ENCODE measurements at regions not wholly inside any gene's neighbourhood (a gene's known extent, or its start where the extent isn't known, plus 50 kb on each side); places are given as distances from the start of the nearest gene placed in this dataset.
"Not testable (repeated sequence)": the region's sequence is repeated elsewhere in the genome, so short reads cannot be mapped to it uniquely, and the experiment has no call there.

GRCh38 chr5:89686081-89686765 lies 723.3 kb downstream of the CETN3 start:
- intact Hi-C loops (cut with micrococcal nuclease), result no loop called here
- no peak overlapping the region for H3K27ac Mint-ChIP-seq
- peaks cover 8% of the 10 kb centered on the region for H3K9me3 Mint-ChIP-seq
- H3K27me3 Mint-ChIP-seq, result no peaks in the 10 kb centered on the region
- no peaks in the 10 kb centered on the region for H3K36me3 Mint-ChIP-seq
- CTCF ChIA-PET, result no interaction called here
- POLR2A ChIA-PET, result no interaction called here
- no peak overlapping the region for H3K4me3 Mint-ChIP-seq
- DNase-seq, result no peak
- H3K4me1 Mint-ChIP-seq (ENCODE audit: low read depth), result no peaks in the 10 kb centered on the region

DNA sequence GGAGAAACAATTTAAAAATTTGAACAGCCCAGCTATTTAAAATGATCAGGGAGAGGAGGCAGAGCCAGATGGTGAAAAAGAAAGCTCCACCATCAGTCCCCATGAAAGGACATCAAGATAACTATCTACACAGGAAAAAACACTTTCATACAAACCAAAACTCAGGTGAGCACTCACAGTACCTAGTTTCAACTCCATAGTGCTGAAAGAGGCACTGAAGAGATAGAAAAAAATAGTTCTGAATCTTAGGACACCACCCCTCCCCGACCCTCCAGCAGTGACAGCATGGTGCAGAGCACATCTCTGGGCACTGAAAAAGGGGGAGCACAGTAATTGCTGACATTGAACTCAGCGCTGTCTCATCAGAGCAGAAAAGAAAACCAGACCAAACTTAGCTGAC lies 732.9 kb downstream of the CETN3 start:
- Mint-ChIP-seq H3K4me1 (ENCODE audit: low read depth) (no peaks in the 10 kb centered on the region), H3K9me3 (no peaks in the 10 kb centered on the region), H3K27ac (no peak overlapping the region), H3K27me3 (no peaks in the 10 kb centered on the region), H3K36me3 (no peaks in the 10 kb centered on the region), H3K4me3 (no peak overlapping the region)
- ChIA-PET POLR2A (no interaction called here), CTCF (no interaction called here)
- intact Hi-C loops (cut with micrococcal nuclease), result no loop called here
- DNase-seq, result no peak

DNA sequence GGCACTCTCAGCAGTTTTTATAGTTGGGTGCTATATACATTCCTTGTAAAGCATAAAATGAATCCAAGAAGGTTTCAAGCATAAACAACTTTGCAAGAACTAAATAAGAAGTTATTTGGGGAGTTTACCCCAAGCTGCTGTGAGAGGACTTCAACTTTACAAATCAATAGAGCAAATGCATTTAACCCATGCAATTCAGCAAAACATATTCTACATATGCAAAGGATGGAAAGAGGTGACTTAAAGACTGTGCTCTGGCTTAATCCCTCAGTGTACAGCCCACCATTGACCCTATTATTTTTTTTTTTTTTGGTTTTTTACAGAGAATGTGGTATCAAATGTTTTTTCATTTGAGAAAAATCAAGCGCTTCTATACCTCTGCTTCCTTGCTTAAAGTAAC lies 736.5 kb downstream of the CETN3 start:
- Mint-ChIP-seq H3K4me1 (ENCODE audit: low read depth) (no peaks in the 10 kb centered on the region), H3K9me3 (peaks cover 2% of the 10 kb centered on the region), H3K27me3 (no peaks in the 10 kb centered on the region), H3K27ac (no peak overlapping the region), H3K4me3 (no peak overlapping the region), H3K36me3 (no peaks in the 10 kb centered on the region)
- ChIA-PET POLR2A (no interaction called here), CTCF (no interaction called here)
- no peak for DNase-seq
- intact Hi-C loops (cut with micrococcal nuclease), result no loop called here

DNA sequence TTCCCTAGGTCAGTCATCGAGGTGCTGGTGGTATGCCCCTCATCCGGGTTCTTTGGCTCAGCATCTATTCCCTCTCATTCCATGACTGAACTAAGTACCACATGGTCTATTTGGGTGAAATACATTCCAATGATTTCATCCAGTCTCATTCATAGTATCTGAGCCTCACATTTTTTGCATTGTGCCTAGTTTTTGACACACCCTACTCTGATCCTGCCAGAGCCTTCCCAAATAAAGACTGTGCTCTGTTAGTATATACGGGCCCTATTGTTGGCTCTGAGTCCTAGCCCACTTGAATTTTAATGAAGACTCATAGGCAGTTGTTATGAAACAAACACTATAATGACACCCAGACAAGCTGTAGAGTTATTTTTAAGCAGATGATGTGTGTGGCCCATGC lies 740.7 kb downstream of the CETN3 start:
- no peak overlapping the region for H3K27ac Mint-ChIP-seq
- DNase-seq, result no peak
- H3K4me3 Mint-ChIP-seq, result no peak overlapping the region
- CTCF ChIA-PET, result no interaction called here
- no peaks in the 10 kb centered on the region for H3K4me1 Mint-ChIP-seq (ENCODE audit: low read depth)
- intact Hi-C loops (cut with micrococcal nuclease), result no loop called here
- POLR2A ChIA-PET, result no interaction called here
- no peaks in the 10 kb centered on the region for H3K27me3 Mint-ChIP-seq
- H3K36me3 Mint-ChIP-seq, result no peaks in the 10 kb centered on the region
- peaks cover 5% of the 10 kb centered on the region for H3K9me3 Mint-ChIP-seq

DNA sequence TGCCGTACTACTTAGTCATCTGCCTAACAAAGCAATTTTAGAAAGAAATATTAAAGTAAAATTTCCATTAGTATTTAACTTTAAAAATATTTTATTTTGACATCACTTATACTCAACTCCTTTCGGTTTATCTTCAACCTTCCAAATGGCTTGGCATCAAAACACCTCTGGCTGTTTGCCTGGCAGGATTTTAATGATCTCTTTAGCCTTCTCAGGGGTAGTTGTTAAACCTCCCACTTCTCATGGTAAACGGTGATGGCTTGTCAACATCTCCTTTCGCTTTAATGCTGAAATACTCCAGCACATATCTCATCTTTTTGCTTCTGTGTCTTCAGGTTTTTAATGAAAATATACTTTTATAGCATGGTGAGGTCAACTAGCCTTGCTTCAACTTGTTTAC lies 747.1 kb downstream of the CETN3 start:
- intact Hi-C loops (cut with micrococcal nuclease), result no loop called here
- CTCF ChIA-PET, result no interaction called here
- Mint-ChIP-seq H3K27ac (no peak overlapping the region), H3K36me3 (no peaks in the 10 kb centered on the region), H3K4me1 (ENCODE audit: low read depth) (no peaks in the 10 kb centered on the region), H3K27me3 (no peaks in the 10 kb centered on the region), H3K9me3 (peaks cover 12% of the 10 kb centered on the region), H3K4me3 (no peak overlapping the region)
- no peak for DNase-seq
- POLR2A ChIA-PET, result no interaction called here

GRCh38 chr5:89638871-89639270 lies 755.9 kb upstream of the MEF2C start:
- Mint-ChIP-seq H3K4me1 (ENCODE audit: low read depth) (no peaks in the 10 kb centered on the region), H3K4me3 (no peak overlapping the region), H3K27ac (no peak overlapping the region), H3K36me3 (no peaks in the 10 kb centered on the region), H3K9me3 (peaks cover 14% of the 10 kb centered on the region), H3K27me3 (no peaks in the 10 kb centered on the region)
- POLR2A ChIA-PET, result no interaction called here
- CTCF ChIA-PET, result no interaction called here
- no peak for DNase-seq
- intact Hi-C loops (cut with micrococcal nuclease), result no loop called here

DNA sequence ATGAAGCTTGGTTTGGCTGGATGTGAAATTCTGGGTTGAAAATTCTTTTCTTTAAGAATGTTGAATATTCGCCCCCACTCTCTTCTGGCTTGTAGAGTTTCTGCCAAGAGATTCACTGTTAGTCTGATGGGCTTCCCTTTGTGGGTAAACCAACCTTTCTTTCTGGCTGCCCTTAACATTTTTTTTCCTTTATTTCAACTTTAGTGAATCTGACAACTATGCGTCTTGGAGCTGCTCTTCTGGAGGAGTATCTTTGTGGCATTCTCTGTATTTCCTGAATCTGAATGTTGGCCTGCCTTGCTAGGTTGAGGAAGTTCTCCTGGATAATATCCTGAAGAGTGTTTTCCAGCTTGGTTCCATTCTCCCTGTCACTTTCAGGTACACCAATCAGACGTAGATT lies 751.2 kb upstream of the MEF2C start:
- H3K9me3 Mint-ChIP-seq, result peaks cover 33% of the 10 kb centered on the region
- H3K36me3 Mint-ChIP-seq; DNase-seq; H3K4me1 Mint-ChIP-seq (ENCODE audit: low read depth); H3K27ac Mint-ChIP-seq; H3K4me3 Mint-ChIP-seq; CTCF ChIA-PET; intact Hi-C loops (cut with micrococcal nuclease); POLR2A ChIA-PET; H3K27me3 Mint-ChIP-seq: not testable (repeated sequence)

- not testable (repeated sequence) for H3K27me3 Mint-ChIP-seq
Measured at GRCh38 chr5:89630064-89630463, 747.1 kb upstream of the MEF2C start.

GRCh38 chr5:89628876-89629635 lies 746.1 kb upstream of the MEF2C start:
- peaks cover 38% of the 10 kb centered on the region for H3K9me3 Mint-ChIP-seq
- CTCF ChIA-PET, result no interaction called here

More at GRCh38 chr5:89630064-89630463, 747.1 kb upstream of the MEF2C start:
- POLR2A ChIA-PET; H3K4me1 Mint-ChIP-seq (ENCODE audit: low read depth); intact Hi-C loops (cut with micrococcal nuclease); DNase-seq; H3K4me3 Mint-ChIP-seq; CTCF ChIA-PET; H3K27ac Mint-ChIP-seq; H3K36me3 Mint-ChIP-seq: not testable (repeated sequence)
- H3K9me3 Mint-ChIP-seq, result peaks cover 38% of the 10 kb centered on the region

DNA sequence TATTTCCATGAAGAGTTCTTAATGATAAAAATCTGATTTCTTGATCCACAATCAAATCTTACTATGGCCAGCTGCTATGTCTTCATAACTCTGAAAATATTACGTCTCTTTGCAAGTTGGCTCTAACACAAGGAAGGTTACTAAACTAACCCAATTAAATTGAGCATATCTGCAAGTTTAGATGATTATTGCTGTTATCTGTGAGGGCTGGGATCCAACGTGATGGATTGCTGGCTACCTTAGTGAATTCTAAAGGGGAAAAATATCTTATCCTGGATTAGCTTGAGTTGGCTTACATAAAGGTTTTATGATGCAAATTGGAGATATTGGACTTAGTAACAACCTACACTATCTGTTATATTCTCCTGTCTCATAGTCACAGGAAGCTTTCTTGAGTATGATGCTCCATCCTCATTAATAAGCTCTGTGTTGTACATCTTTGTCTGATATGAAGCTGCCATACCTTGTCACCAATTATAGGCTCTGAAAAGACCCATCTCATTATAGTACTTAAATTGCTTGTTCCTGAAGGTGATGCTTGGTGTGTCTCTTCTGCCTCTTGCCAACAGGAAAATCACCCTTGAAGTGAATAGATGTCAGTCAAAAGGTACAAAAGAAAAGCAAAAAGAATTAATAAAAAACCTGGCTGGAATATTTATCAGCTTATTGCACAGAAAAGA lies 733.0 kb upstream of the MEF2C start:
- H3K27me3 Mint-ChIP-seq, result no peaks in the 10 kb centered on the region

More at GRCh38 chr5:89628876-89629635, 746.1 kb upstream of the MEF2C start:
- DNase-seq, result no peak
- intact Hi-C loops (cut with micrococcal nuclease), result no loop called here
- H3K27ac Mint-ChIP-seq, result no peak overlapping the region
- POLR2A ChIA-PET, result no interaction called here
- no peaks in the 10 kb centered on the region for H3K36me3 Mint-ChIP-seq
- no peak overlapping the region for H3K4me3 Mint-ChIP-seq
- H3K4me1 Mint-ChIP-seq (ENCODE audit: low read depth), result no peaks in the 10 kb centered on the region
- no peaks in the 10 kb centered on the region for H3K27me3 Mint-ChIP-seq

GRCh38 chr5:89613222-89613956 lies 730.4 kb upstream of the MEF2C start:
- no peak for DNase-seq
- intact Hi-C loops (cut with micrococcal nuclease), result no loop called here
- H3K27ac Mint-ChIP-seq, result no peak overlapping the region
- CTCF ChIA-PET, result no interaction called here
- no peak overlapping the region for H3K4me3 Mint-ChIP-seq
- H3K4me1 Mint-ChIP-seq (ENCODE audit: low read depth), result no peaks in the 10 kb centered on the region
- no peaks in the 10 kb centered on the region for H3K27me3 Mint-ChIP-seq
- no peaks in the 10 kb centered on the region for H3K36me3 Mint-ChIP-seq
- peaks cover 9% of the 10 kb centered on the region for H3K9me3 Mint-ChIP-seq
- POLR2A ChIA-PET, result no interaction called here

More for the DNA sequence above, 733.0 kb upstream of the MEF2C start:
- intact Hi-C loops (cut with micrococcal nuclease), result no loop called here
- Mint-ChIP-seq H3K4me3 (no peak overlapping the region), H3K9me3 (peaks cover 10% of the 10 kb centered on the region), H3K36me3 (no peaks in the 10 kb centered on the region), H3K4me1 (ENCODE audit: low read depth) (no peaks in the 10 kb centered on the region), H3K27ac (no peak overlapping the region)
- no peak for DNase-seq
- CTCF ChIA-PET, result interaction anchor here (0.5 kb wide), 1 partner anchor 525 kb away, joined by 3 read pairs; no protein-coding TSS in a partner anchor
- POLR2A ChIA-PET, result no interaction called here

- intact Hi-C loops (cut with micrococcal nuclease), result no loop called here
- no peak overlapping the region for H3K4me3 Mint-ChIP-seq
- no peak for DNase-seq
- H3K27me3 Mint-ChIP-seq, result no peaks in the 10 kb centered on the region
- no peaks in the 10 kb centered on the region for H3K36me3 Mint-ChIP-seq
- ChIA-PET POLR2A (no interaction called here), CTCF (no interaction called here)
- no peaks in the 10 kb centered on the region for H3K4me1 Mint-ChIP-seq (ENCODE audit: low read depth)
- H3K27ac Mint-ChIP-seq, result no peak overlapping the region
- H3K9me3 Mint-ChIP-seq, result no peaks in the 10 kb centered on the region
Measured at GRCh38 chr5:89606939-89607534, 724.1 kb upstream of the MEF2C start.
